Central memory CD8-positive, alpha-beta T cell (primary cell): ENCODE measurements at regions not wholly inside any gene's neighbourhood (a gene's known extent, or its start where the extent isn't known, plus 50 kb on each side); places are given as distances from the start of the nearest gene placed in this dataset.

Experiments
- ATAC-seq: fragments of 150-1000 bp; cut with Tn5 transposase; replicated peaks from 2 replicates; pipeline ENCODE4 v1.10.0; 2022; ENCODE audit warnings: mild to moderate bottlenecking, moderate FRiP score, moderate number of reproducible peaks; ENCODE audit not compliant: poor library complexity, severe bottlenecking; ENCODE audit errors: extremely low read depth
- DNase-seq, 2 donors: peaks; one replicate each; pipeline ENCODE4 v3.0.0; 2021; ENCODE audit warnings: low spot score in 2 of 2
- H3K27ac Mint-ChIP-seq: one replicate; pipeline ENCODE4 v1.8.0; 2022; ENCODE audit warnings: low read depth, mild to moderate bottlenecking, moderate library complexity, mixed read lengths
- H3K27me3 Mint-ChIP-seq: one replicate; pipeline ENCODE4 v1.8.0; 2022; ENCODE audit warnings: mixed read lengths
- H3K36me3 Mint-ChIP-seq: one replicate; pipeline ENCODE4 v1.8.0; 2022; ENCODE audit warnings: mild to moderate bottlenecking, moderate library complexity, mixed read lengths; ENCODE audit not compliant: insufficient read depth
- H3K4me1 Mint-ChIP-seq: one replicate; pipeline ENCODE4 v1.8.0; 2022; ENCODE audit warnings: mixed read lengths
- H3K4me3 Mint-ChIP-seq: one replicate; pipeline ENCODE4 v1.8.0; 2022; ENCODE audit warnings: mild to moderate bottlenecking, moderate library complexity, mixed read lengths
- H3K9me3 Mint-ChIP-seq: one replicate; pipeline ENCODE4 v1.8.0; 2022; ENCODE audit warnings: mixed read lengths

GRCh38 chr5:171681061-171681460 is 104.6 kb upstream of the SMIM23 start:
- H3K27me3 Mint-ChIP-seq: peaks cover 64% of the 10 kb centered on the region
- no peaks in the 10 kb centered on the region for H3K36me3 Mint-ChIP-seq
- no peak overlapping the region for H3K4me3 Mint-ChIP-seq
- H3K4me1 Mint-ChIP-seq: no peaks in the 10 kb centered on the region
- no peak overlapping the region for H3K27ac Mint-ChIP-seq
- no peak for ATAC-seq
- DNase-seq: no peak
- no peaks in the 10 kb centered on the region for H3K9me3 Mint-ChIP-seq

GRCh38 chr5:171681677-171682076 is 103.9 kb upstream of the SMIM23 start:
- H3K27me3 Mint-ChIP-seq: peaks cover 58% of the 10 kb centered on the region
- no peak overlapping the region for H3K27ac Mint-ChIP-seq
- no peak overlapping the region for H3K4me3 Mint-ChIP-seq
- no peak for DNase-seq
- no peak for ATAC-seq
- no peaks in the 10 kb centered on the region for H3K36me3 Mint-ChIP-seq
- H3K9me3 Mint-ChIP-seq: no peaks in the 10 kb centered on the region
- H3K4me1 Mint-ChIP-seq: no peaks in the 10 kb centered on the region

- no peak for ATAC-seq
- no peak overlapping the region for H3K27ac Mint-ChIP-seq
- no peak for DNase-seq
- H3K9me3 Mint-ChIP-seq: no peaks in the 10 kb centered on the region
- no peaks in the 10 kb centered on the region for H3K4me1 Mint-ChIP-seq
- no peak overlapping the region for H3K4me3 Mint-ChIP-seq
- peaks cover 49% of the 10 kb centered on the region for H3K27me3 Mint-ChIP-seq
- no peaks in the 10 kb centered on the region for H3K36me3 Mint-ChIP-seq
These were observed 102.8 kb upstream of the SMIM23 start for GRCh38 chr5:171682801-171683200.

GRCh38 chr5:171684169-171684568 is 101.4 kb upstream of the SMIM23 start:
- no peak for ATAC-seq
- no peaks in the 10 kb centered on the region for H3K9me3 Mint-ChIP-seq
- no peaks in the 10 kb centered on the region for H3K4me1 Mint-ChIP-seq
- H3K27me3 Mint-ChIP-seq: peaks cover 42% of the 10 kb centered on the region
- no peaks in the 10 kb centered on the region for H3K36me3 Mint-ChIP-seq
- DNase-seq: no peak
- no peak overlapping the region for H3K27ac Mint-ChIP-seq
- no peak overlapping the region for H3K4me3 Mint-ChIP-seq

GRCh38 chr5:171688696-171689495 is 96.7 kb upstream of the SMIM23 start:
- Mint-ChIP-seq H3K9me3 (no peaks in the 10 kb centered on the region), H3K27ac (no peak overlapping the region)

GRCh38 chr5:171689853-171690417 is 95.7 kb upstream of the SMIM23 start:
- Mint-ChIP-seq H3K4me1 (no peaks in the 10 kb centered on the region), H3K36me3 (no peaks in the 10 kb centered on the region), H3K9me3 (no peaks in the 10 kb centered on the region), H3K27ac (no peak overlapping the region), H3K27me3 (no peaks in the 10 kb centered on the region), H3K4me3 (no peak overlapping the region)
- no peak for DNase-seq
- no peak for ATAC-seq

More at GRCh38 chr5:171688696-171689495, 96.7 kb upstream of the SMIM23 start:
- H3K4me1 Mint-ChIP-seq: no peaks in the 10 kb centered on the region
- peaks cover under 1% of the 10 kb centered on the region for H3K27me3 Mint-ChIP-seq
- no peaks in the 10 kb centered on the region for H3K36me3 Mint-ChIP-seq
- H3K4me3 Mint-ChIP-seq: no peak overlapping the region
- DNase-seq (no peak), ATAC-seq (no peak)

DNA sequence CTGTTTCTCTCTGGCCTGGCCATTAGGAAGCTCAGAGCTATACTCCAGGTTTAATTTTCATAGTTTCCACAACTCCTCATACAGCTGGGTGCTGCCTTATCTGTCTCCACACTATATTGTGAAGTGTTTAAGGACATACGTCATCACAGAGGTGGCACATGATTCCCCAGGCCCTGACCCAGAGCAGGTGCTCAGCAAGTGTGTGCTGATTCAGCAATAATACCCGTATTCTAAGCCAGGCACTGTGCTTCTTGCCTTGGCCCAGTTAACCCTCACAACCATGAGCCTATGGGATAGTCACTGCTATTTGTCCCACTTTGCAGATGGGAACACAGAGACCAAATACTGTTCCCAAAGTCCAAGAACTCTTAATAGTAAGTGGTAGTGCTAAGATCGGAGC is 93.5 kb upstream of the SMIM23 start:
- Mint-ChIP-seq H3K27me3 (no peaks in the 10 kb centered on the region), H3K27ac (no peak overlapping the region), H3K4me1 (no peaks in the 10 kb centered on the region), H3K4me3 (no peak overlapping the region), H3K9me3 (no peaks in the 10 kb centered on the region), H3K36me3 (no peaks in the 10 kb centered on the region)
- DNase-seq (no peak), ATAC-seq (no peak)

- H3K36me3 Mint-ChIP-seq: no peaks in the 10 kb centered on the region
- DNase-seq: no peak
- H3K4me1 Mint-ChIP-seq: no peaks in the 10 kb centered on the region
- no peaks in the 10 kb centered on the region for H3K9me3 Mint-ChIP-seq
- H3K27me3 Mint-ChIP-seq: no peaks in the 10 kb centered on the region
- H3K4me3 Mint-ChIP-seq: no peak overlapping the region
- no peak for ATAC-seq
- H3K27ac Mint-ChIP-seq: no peak overlapping the region
These were observed 92.7 kb upstream of the SMIM23 start for GRCh38 chr5:171692936-171693335.

DNA sequence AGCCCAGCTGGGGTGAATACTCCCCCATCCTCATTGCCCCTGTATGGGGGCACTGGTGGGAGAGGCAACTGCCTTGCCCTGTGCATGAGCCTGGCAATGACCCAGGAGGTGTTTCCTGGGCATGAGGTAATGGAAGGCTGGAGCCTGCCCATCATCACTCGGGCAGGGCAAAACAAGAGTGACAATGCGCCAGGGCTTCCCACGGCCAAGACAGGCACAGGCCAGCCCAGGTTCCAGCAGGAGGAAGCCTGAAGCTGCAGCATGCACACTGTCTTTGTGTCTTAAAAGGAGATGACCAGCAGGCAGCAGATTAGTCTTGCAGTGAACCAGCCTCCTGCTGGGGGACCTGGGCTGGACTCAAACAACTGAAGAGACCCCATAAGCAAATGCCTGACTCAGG is 92.2 kb upstream of the SMIM23 start:
- H3K27me3 Mint-ChIP-seq: no peaks in the 10 kb centered on the region
- H3K27ac Mint-ChIP-seq: no peak overlapping the region
- no peaks in the 10 kb centered on the region for H3K4me1 Mint-ChIP-seq
- ATAC-seq (no peak), DNase-seq (no peak)
- H3K36me3 Mint-ChIP-seq: no peaks in the 10 kb centered on the region
- no peaks in the 10 kb centered on the region for H3K9me3 Mint-ChIP-seq
- no peak overlapping the region for H3K4me3 Mint-ChIP-seq

DNA sequence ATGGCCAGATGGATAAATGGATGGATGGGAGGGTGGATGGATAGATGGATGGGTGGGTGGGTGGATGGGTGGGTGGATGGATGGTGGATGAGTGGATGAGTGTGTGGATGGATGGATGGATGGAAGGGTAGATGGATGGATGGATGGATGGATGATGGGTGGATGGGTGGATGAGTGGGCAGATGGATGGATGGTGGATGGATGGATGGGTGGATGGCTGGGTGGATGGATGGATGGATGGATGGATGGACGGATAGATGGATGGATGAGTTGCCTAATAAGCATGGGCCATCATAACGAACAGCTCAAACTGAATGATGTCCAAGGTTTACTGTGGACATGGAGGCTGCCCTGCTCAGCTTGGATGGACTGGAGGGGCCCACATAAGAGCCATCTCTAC is 89.8 kb upstream of the SMIM23 start:
- Mint-ChIP-seq H3K4me1 (no peaks in the 10 kb centered on the region), H3K27me3 (no peaks in the 10 kb centered on the region), H3K36me3 (no peaks in the 10 kb centered on the region), H3K27ac (no peak overlapping the region), H3K9me3 (no peaks in the 10 kb centered on the region), H3K4me3 (no peak overlapping the region)
- DNase-seq: no peak
- no peak for ATAC-seq

DNA sequence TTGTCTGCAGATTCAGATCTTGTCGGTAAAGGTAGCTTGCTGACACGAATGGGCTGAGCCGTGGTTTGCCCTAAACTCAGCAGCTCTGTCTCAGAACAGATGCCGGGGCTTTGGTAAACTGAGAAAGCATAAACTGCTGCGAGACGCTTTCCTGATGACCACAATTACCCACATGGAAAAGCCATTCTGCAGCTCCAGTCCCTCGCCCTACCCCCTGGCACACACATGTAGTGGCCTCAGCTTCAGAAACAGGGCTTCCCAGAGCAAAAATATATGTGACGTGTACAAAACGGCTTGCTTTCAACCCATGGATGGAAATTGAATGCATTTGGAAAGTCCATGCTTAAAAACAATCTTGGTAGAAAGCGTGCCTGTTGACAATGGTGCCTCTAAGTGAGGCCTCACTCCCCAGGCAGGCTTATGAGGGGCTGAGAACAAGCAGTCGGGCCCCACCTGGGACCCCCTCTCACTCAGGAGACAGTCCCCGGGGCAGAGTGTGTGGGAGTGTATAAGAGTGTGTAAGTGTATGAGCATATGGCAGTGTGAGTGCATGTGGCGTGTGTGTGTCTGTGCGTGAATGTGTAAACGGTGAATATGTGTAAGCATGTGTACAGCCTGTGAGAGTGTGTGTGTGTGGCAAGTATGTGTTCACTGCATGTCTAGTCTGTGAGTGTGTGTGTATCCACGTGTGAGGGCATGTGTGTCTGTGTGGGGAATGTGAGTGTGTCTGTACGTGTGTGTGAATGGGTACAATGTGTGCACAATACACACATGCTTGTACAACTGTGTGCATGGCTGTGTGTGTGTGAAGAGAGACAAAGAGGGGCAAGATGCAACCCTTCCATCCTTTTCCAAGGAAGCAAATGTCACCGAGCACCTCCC is 88.2 kb upstream of the SMIM23 start:
- Mint-ChIP-seq H3K27me3 (peaks cover 9% of the 10 kb centered on the region), H3K9me3 (no peaks in the 10 kb centered on the region), H3K36me3 (no peaks in the 10 kb centered on the region), H3K27ac (no peak overlapping the region), H3K4me1 (no peaks in the 10 kb centered on the region), H3K4me3 (no peak overlapping the region)
- DNase-seq (no peak), ATAC-seq (no peak)

DNA sequence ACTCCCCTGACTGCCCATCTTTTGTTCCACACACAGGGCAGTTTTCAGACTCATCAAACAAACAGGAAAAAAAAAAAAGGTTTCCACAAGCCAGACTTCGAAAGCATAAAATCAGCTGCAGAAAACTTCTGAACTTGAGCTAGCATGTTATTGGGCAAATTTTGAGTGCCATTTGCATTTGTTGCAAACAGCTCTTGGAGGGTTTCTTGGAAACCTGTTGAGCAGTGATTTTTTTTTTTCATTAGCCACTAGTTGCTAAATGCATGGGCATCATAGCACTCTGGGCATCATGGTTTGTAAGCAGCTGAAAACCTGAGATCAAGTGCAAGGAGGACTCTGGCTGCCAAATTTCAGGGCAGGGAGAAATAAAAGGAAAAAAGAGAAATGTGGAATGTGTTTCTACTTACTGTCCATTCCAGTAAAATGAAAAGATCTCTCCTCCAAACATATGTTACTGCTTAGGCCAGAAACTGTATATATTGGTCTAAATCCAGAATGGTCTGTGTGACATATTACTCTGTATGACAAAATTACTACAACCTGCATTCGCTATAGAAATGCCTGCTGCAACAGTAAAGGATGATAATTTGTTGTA is 85.2 kb upstream of the SMIM23 start:
- Mint-ChIP-seq H3K9me3 (no peaks in the 10 kb centered on the region), H3K27ac (no peak overlapping the region), H3K4me3 (no peak overlapping the region), H3K4me1 (no peaks in the 10 kb centered on the region), H3K36me3 (no peaks in the 10 kb centered on the region), H3K27me3 (peaks cover 33% of the 10 kb centered on the region)
- no peak for ATAC-seq
- no peak for DNase-seq
